ENCODE measurements at regions not wholly inside any gene's neighbourhood (a gene's known extent, or its start where the extent isn't known, plus 50 kb on each side); places are given as distances from the start of the nearest gene placed in this dataset.

- TF ChIP-seq, protein P1, sequence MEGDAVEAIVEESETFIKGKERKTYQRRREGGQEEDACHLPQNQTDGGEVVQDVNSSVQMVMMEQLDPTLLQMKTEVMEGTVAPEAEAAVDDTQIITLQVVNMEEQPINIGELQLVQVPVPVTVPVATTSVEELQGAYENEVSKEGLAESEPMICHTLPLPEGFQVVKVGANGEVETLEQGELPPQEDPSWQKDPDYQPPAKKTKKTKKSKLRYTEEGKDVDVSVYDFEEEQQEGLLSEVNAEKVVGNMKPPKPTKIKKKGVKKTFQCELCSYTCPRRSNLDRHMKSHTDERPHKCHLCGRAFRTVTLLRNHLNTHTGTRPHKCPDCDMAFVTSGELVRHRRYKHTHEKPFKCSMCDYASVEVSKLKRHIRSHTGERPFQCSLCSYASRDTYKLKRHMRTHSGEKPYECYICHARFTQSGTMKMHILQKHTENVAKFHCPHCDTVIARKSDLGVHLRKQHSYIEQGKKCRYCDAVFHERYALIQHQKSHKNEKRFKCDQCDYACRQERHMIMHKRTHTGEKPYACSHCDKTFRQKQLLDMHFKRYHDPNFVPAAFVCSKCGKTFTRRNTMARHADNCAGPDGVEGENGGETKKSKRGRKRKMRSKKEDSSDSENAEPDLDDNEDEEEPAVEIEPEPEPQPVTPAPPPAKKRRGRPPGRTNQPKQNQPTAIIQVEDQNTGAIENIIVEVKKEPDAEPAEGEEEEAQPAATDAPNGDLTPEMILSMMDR (IDR thresholded peaks at IDR 0.05; ENCODE audit: low read depth, low read length) = no peak
- no peak for DNase-seq (ENCODE audit: extremely low read depth, low read depth)
Observed at GRCh38 chr2:2705871-2706270, 374.8 kb upstream of the MYT1L start.

DNA sequence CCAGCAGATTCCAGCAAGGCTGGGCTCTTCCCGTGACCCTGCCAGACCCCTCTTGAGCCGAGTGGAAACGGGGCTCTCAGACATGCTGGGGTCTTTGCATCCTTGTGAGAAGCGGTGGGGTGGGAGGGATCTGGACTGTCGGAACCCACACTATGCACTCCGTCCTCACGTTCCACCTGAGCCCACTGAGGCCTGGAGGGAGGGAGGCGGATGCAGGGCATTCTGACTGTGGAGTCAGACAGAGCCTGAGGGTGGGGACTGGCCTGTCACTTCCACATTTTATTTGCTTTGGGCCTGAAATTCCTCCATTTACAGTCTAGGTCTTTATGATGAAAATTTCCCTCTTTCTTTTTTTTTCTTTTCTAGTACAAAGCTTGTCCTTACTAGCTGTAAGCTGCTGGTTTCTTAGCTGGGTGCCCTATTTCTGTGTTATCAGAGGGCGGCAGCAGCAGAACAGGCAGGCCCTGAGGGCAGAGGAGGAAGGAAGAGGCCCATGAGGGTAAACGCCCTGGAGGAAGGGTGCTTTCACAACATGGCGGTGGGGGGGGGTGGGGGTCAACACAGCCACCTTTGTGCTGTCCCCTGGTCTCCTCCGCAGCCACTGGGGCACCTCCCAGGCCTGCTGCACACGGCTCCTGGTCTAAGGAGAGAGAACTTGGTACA is 373.5 kb upstream of the MYT1L start:
- no peak for DNase-seq (ENCODE audit: extremely low read depth, low read depth)
- TF ChIP-seq, protein P1 (IDR thresholded peaks at IDR 0.05; ENCODE audit: low read depth, low read length) = no peak

DNA sequence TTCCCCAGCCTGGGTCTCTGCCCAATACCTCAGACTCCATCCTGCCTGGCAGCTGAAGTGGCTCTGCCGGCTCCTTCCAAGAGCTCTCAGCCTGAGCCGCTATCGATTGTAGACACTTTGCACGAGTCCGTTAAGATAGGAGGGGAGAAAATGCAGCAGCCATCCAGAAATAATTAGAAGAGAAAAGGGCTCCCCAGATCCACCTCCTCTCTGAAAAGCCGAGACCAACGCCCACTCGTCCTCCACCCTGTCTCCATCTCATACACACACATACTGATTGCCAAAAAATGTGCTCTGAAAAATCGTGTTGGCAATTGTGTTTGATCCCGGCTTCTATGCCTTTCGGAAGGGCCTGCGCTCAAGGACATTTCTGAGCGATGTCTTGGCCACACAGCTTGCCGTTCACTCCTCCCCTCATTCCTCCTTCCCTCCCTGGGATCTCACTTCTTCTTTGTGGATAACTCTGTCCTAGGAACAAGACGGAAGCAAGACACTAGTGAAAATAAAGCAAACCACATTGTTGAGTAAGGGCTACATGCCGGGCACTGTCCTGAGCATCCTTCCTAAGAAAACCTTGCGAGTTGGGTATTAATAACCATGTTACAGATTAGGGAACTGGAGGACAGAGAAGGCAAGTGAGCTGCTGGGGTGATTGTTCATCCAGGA is 372.8 kb upstream of the MYT1L start:
- no peak for DNase-seq (ENCODE audit: extremely low read depth, low read depth)
- TF ChIP-seq, protein P1 (IDR thresholded peaks at IDR 0.05; ENCODE audit: low read depth, low read length) = no peak

DNA sequence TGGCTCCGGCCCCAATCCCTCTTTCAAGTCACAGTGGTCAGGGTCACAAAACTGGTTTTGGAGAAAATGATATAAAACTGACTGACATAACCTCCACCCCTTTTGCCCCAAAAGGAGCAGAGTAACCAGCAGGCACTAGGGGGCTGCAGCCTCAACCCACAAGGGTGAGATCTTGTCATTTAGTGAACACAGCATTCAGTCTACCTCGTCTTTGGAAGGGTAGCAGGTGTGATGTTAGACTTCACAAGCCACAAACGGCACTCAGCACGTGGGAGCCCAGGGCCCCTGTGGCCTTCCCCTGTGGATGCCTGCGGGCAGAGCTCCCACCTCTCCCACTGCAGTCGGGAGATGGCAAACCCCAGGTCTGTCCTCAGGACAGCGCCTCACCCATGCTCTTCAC is 372.1 kb upstream of the MYT1L start:
- DNase-seq (ENCODE audit: extremely low read depth, low read depth) = no peak
- TF ChIP-seq, protein P1 (IDR thresholded peaks at IDR 0.05; ENCODE audit: low read depth, low read length) = no peak

DNA sequence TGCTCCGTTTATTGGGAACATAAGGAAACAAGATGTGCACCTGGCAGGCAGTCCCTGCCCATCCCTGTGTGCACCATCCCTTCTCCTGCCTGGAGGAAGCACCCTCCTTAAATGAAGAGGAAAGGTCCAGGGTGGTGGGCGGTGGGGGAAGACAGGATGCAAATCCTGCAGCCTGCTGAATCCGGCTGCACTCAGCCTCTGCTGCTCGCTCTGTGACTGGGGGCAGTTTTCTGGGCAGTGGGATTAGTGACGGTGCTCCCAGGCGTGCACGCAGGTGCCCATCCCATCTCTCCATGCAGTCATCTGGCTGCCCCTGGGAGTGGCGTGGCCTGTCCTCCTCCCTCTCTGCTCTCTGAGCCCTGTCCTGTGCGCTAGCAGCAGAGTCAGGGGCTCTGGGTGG is 371.3 kb upstream of the MYT1L start:
- TF ChIP-seq, protein P1 (IDR thresholded peaks at IDR 0.05; ENCODE audit: low read depth, low read length) = no peak
- no peak for DNase-seq (ENCODE audit: extremely low read depth, low read depth)

DNA sequence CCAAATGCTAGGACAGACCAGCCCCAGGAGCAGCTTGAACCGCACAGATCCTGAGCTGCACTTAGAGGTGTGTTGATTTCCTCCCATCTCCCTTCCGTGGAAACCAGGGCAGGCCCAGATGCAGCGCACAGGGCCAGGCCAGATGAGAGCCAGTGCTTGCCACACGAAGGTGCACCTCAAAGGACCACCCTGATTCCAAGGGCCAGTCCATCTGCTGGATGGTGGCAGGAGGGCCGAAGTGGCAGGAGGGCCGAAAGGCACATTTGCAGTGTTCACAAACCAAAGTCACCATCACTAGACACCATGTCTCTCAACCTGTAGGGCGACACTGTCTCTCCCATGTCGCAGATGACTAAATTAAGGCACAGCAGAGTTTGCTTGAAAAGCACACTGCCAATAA is 370.7 kb upstream of the MYT1L start:
- TF ChIP-seq, protein P1 (IDR thresholded peaks at IDR 0.05; ENCODE audit: low read depth, low read length) = no peak
- no peak for DNase-seq (ENCODE audit: extremely low read depth, low read depth)

GRCh38 chr2:2701176-2701781 is 370.2 kb upstream of the MYT1L start:
- no peak for DNase-seq (ENCODE audit: extremely low read depth, low read depth)
- TF ChIP-seq, protein P1 (IDR thresholded peaks at IDR 0.05; ENCODE audit: low read depth, low read length) = no peak

Data from AG09319 (cell line).